Osteoblast (primary cell): ENCODE measurements at regions not wholly inside any gene's neighbourhood (a gene's known extent, or its start where the extent isn't known, plus 50 kb on each side); places are given as distances from the start of the nearest gene placed in this dataset.

Experiments used
- DNase-seq: peaks from one replicate; pipeline ENCODE4 v3.0.0; 2011; ENCODE audit warnings: low spot score, mixed read lengths; ENCODE audit not compliant: insufficient read length; ENCODE audit errors: missing footprints
- H2AFZ ChIP-seq: 2 replicates; pipeline ENCODE4 v1.6.0; 2011; ENCODE audit warnings: mild to moderate bottlenecking, low read length
- H3K27ac ChIP-seq: 2 replicates; pipeline ENCODE4 v1.5.1; 2011; ENCODE audit warnings: mild to moderate bottlenecking, low read depth, low read length, moderate library complexity
- H3K27me3 ChIP-seq: 2 replicates; pipeline ENCODE4 v1.6.0; 2012; ENCODE audit warnings: mild to moderate bottlenecking, control low read depth, inconsistent platforms, low read length, moderate library complexity; ENCODE audit not compliant: insufficient read depth
- H3K36me3 ChIP-seq: 2 replicates; pipeline ENCODE4 v1.5.1; 2011; ENCODE audit warnings: mild to moderate bottlenecking, low read length, control low read depth, moderate library complexity; ENCODE audit not compliant: insufficient read depth
- H3K4me1 ChIP-seq: 2 replicates; pipeline ENCODE4 v1.5.1; 2011; ENCODE audit warnings: mild to moderate bottlenecking, low read length, control low read depth, moderate library complexity; ENCODE audit not compliant: insufficient read depth
- H3K4me2 ChIP-seq: 2 replicates; pipeline ENCODE4 v1.6.0; 2011; ENCODE audit warnings: mild to moderate bottlenecking, low read length; ENCODE audit not compliant: insufficient read depth
- H3K4me3 ChIP-seq: fragments of 200-600 bp; sonication (generic); 3 replicates; pipeline ENCODE4 v1.5.1; 2012; ENCODE audit warnings: mild to moderate bottlenecking, low read length, inconsistent platforms; ENCODE audit not compliant: insufficient read depth
- H3K79me2 ChIP-seq: 2 replicates; pipeline ENCODE4 v1.6.0; 2012; ENCODE audit warnings: mild to moderate bottlenecking, low read length, control low read depth, inconsistent platforms; ENCODE audit not compliant: insufficient read depth
- H3K9me3 ChIP-seq: 2 replicates; pipeline ENCODE4 v1.5.1; 2011; ENCODE audit warnings: low read depth, low read length, control low read depth
- H4K20me1 ChIP-seq: 2 replicates; pipeline ENCODE4 v1.6.0; 2012; ENCODE audit warnings: mild to moderate bottlenecking, low read length, control low read depth; ENCODE audit not compliant: insufficient read depth
- CTCF ChIP-seq: IDR thresholded peaks from 2 replicates; pipeline ENCODE4 v1.5.1; 2011; ENCODE audit warnings: mild to moderate bottlenecking, low read depth, low read length, moderate library complexity; ENCODE audit errors: extremely low read depth

- H2AFZ ChIP-seq, result no peak overlapping the region
- DNase-seq, result no peak
These were observed 466.5 kb upstream of the BCHE start for GRCh38 chr3:166303681-166304080.

GRCh38 chr3:166302331-166302730 is 465.1 kb upstream of the BCHE start:
- Histone ChIP-seq H3K27me3 (no peaks in the 10 kb centered on the region), H3K36me3 (no peaks in the 10 kb centered on the region), H2AFZ (no peak overlapping the region), H3K4me2 (no peak overlapping the region), H3K9me3 (peaks cover 2% of the 10 kb centered on the region), H3K4me3 (no peak overlapping the region), H3K4me1 (no peaks in the 10 kb centered on the region), H3K79me2 (no peaks in the 10 kb centered on the region), H3K27ac (no peak overlapping the region), H4K20me1 (no peaks in the 10 kb centered on the region)
- no peak for DNase-seq
- no peak for TF ChIP-seq CTCF

More at GRCh38 chr3:166303681-166304080, 466.5 kb upstream of the BCHE start:
- no peaks in the 10 kb centered on the region for H3K4me1 ChIP-seq
- no peaks in the 10 kb centered on the region for H3K79me2 ChIP-seq
- no peak overlapping the region for H3K27ac ChIP-seq
- no peak overlapping the region for H3K4me2 ChIP-seq
- no peaks in the 10 kb centered on the region for H3K27me3 ChIP-seq
- H4K20me1 ChIP-seq, result no peaks in the 10 kb centered on the region
- no peak overlapping the region for H3K4me3 ChIP-seq
- no peaks in the 10 kb centered on the region for H3K36me3 ChIP-seq
- TF ChIP-seq CTCF, result no peak
- peaks cover 2% of the 10 kb centered on the region for H3K9me3 ChIP-seq

- no peak overlapping the region for H2AFZ ChIP-seq
- no peaks in the 10 kb centered on the region for H3K27me3 ChIP-seq
- H3K4me2 ChIP-seq, result no peak overlapping the region
- H3K9me3 ChIP-seq, result no peaks in the 10 kb centered on the region
- H3K36me3 ChIP-seq, result no peaks in the 10 kb centered on the region
- no peaks in the 10 kb centered on the region for H3K79me2 ChIP-seq
- no peak overlapping the region for H3K27ac ChIP-seq
- no peaks in the 10 kb centered on the region for H4K20me1 ChIP-seq
- H3K4me1 ChIP-seq, result no peaks in the 10 kb centered on the region
- no peak for DNase-seq
- H3K4me3 ChIP-seq, result no peak overlapping the region
- TF ChIP-seq CTCF, result no peak
These were observed 459.1 kb upstream of the BCHE start for GRCh38 chr3:166296179-166296783.

- Histone ChIP-seq H3K36me3 (no peaks in the 10 kb centered on the region), H4K20me1 (no peaks in the 10 kb centered on the region), H3K9me3 (no peaks in the 10 kb centered on the region), H3K79me2 (no peaks in the 10 kb centered on the region), H3K4me1 (no peaks in the 10 kb centered on the region), H3K27ac (no peak overlapping the region), H2AFZ (no peak overlapping the region), H3K4me2 (no peak overlapping the region), H3K4me3 (no peak overlapping the region), H3K27me3 (no peaks in the 10 kb centered on the region)
- no peak for DNase-seq
- TF ChIP-seq CTCF, result no peak
These were observed 454.1 kb upstream of the BCHE start for GRCh38 chr3:166291186-166291955.
